Parathyroid adenoma (tissue), 2 donors: ENCODE measurements at regions not wholly inside any gene's neighbourhood (a gene's known extent, or its start where the extent isn't known, plus 50 kb on each side); places are given as distances from the start of the nearest gene placed in this dataset.

Source experiments
- H2AFZ ChIP-seq: fragments of 300-600 bp; sonication (generic); one replicate; pipeline ENCODE4 v1.7.0; 2017; ENCODE audit warnings: antibody characterized with exemption, mild to moderate bottlenecking
- H3K27ac ChIP-seq: fragments of 300-600 bp; sonication (generic); one replicate; pipeline ENCODE4 v1.7.0; 2017
- H3K27me3 ChIP-seq: fragments of 300-600 bp; sonication (generic); one replicate; pipeline ENCODE4 v1.7.0; 2017; ENCODE audit warnings: low read length; ENCODE audit not compliant: control insufficient read depth, insufficient read depth
- H3K36me3 ChIP-seq: fragments of 300-600 bp; sonication (generic); one replicate; pipeline ENCODE4 v1.7.0; 2017; ENCODE audit warnings: low read length; ENCODE audit not compliant: control insufficient read depth, insufficient read depth
- H3K4me1 ChIP-seq: fragments of 300-600 bp; sonication (generic); one replicate; pipeline ENCODE4 v1.7.0; 2017; ENCODE audit warnings: control low read depth
- H3K4me2 ChIP-seq: fragments of 300-600 bp; sonication (generic); one replicate; pipeline ENCODE4 v1.7.0; 2017; ENCODE audit warnings: low read length
- H3K4me3 ChIP-seq: fragments of 300-600 bp; sonication (generic); one replicate; pipeline ENCODE4 v1.7.0; 2017; ENCODE audit warnings: low read depth, low read length
- H3K79me2 ChIP-seq: fragments of 300-600 bp; sonication (generic); one replicate; pipeline ENCODE4 v1.7.0; 2017; ENCODE audit warnings: control low read depth
- H3K9ac ChIP-seq: fragments of 300-600 bp; sonication (generic); one replicate; pipeline ENCODE4 v1.7.0; 2017; ENCODE audit warnings: mild to moderate bottlenecking
- H3K9me3 ChIP-seq: fragments of 300-600 bp; sonication (generic); one replicate; pipeline ENCODE4 v1.7.0; 2017; ENCODE audit warnings: low read length; ENCODE audit not compliant: control insufficient read depth
- TF ChIP-seq, protein P1 (sequence below): fragments of 300-600 bp; sonication (generic); IDR thresholded peaks from one replicate; pipeline ENCODE4 v1.7.0; 2017; ENCODE audit warnings: antibody characterized with exemption, mild to moderate bottlenecking
- donor health status: primary hyperparathyroidism.

DNA sequence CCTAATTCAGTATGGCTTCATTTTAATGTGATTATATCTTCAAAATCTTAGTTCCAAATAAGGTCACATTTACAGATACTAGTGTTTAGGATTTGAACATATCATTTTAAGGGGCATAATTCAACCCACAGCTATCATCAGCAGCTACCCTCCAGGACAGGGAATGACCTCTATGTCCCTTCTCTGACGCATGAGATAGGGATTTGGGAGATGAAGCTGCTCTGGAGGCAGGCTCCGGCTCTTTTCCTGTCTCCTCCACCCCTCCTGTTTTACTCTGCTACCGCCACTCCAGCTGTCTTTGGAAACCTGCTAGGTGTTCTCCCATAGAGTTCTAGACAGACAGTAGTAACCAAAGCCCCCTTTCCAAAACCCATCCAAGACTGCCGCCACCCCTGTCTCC, 119.2 kb downstream of the CARTPT start:
- H3K27me3 ChIP-seq: no peaks in the 10 kb centered on the region
- H3K4me2 ChIP-seq: no peak overlapping the region
- H2AFZ ChIP-seq: no peak overlapping the region
- no peaks in the 10 kb centered on the region for H3K79me2 ChIP-seq
- H3K36me3 ChIP-seq: no peaks in the 10 kb centered on the region
- TF ChIP-seq, protein P1, sequence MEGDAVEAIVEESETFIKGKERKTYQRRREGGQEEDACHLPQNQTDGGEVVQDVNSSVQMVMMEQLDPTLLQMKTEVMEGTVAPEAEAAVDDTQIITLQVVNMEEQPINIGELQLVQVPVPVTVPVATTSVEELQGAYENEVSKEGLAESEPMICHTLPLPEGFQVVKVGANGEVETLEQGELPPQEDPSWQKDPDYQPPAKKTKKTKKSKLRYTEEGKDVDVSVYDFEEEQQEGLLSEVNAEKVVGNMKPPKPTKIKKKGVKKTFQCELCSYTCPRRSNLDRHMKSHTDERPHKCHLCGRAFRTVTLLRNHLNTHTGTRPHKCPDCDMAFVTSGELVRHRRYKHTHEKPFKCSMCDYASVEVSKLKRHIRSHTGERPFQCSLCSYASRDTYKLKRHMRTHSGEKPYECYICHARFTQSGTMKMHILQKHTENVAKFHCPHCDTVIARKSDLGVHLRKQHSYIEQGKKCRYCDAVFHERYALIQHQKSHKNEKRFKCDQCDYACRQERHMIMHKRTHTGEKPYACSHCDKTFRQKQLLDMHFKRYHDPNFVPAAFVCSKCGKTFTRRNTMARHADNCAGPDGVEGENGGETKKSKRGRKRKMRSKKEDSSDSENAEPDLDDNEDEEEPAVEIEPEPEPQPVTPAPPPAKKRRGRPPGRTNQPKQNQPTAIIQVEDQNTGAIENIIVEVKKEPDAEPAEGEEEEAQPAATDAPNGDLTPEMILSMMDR: no peak
- H3K27ac ChIP-seq: no peak overlapping the region
- no peak overlapping the region for H3K9ac ChIP-seq
- no peaks in the 10 kb centered on the region for H3K4me1 ChIP-seq
- H3K9me3 ChIP-seq: no peaks in the 10 kb centered on the region
- no peak overlapping the region for H3K4me3 ChIP-seq

DNA sequence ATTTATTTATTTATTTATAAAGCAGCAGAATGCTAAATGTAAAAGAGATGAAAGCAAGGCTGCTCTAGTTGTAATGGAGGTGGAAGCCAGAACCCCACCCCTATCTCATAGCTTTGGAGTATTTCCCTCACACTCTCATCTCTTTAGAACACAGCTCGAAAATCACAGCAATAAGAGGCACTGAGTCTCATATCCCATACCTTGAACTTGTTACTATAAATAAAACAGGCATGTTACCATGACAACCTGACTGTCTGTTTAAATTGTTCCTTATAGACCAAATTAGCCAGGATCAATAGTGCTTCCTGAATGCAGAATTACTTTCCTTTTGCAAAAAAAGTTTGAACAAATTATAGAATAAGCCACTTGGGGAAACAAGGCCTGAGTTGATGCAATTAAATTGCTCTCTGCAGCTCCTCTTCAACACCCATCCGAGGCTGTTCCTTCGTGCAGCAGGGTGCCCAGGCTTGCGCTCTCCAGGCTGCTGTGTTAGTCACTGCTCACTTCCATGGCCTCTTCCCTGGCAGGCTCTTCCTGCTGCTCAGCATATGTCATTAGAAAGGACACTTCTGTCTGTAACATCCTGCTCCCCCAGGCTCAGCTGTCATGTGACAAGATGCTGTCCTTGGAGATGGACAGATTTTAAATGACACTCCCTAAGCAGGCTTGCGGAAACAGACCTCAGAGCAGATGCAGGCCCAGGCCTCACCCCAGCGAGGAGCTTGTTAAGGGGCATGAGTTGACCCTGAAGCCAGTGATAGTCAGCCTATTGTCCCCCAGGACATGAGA, 120.2 kb downstream of the CARTPT start:
- Histone ChIP-seq H3K79me2 (no peaks in the 10 kb centered on the region), H2AFZ (no peak overlapping the region), H3K4me2 (no peak overlapping the region), H3K4me1 (no peaks in the 10 kb centered on the region), H3K27me3 (no peaks in the 10 kb centered on the region), H3K27ac (no peak overlapping the region), H3K9ac (no peak overlapping the region), H3K36me3 (no peaks in the 10 kb centered on the region), H3K4me3 (no peak overlapping the region), H3K9me3 (no peaks in the 10 kb centered on the region)
- TF ChIP-seq, protein P1: no peak

DNA sequence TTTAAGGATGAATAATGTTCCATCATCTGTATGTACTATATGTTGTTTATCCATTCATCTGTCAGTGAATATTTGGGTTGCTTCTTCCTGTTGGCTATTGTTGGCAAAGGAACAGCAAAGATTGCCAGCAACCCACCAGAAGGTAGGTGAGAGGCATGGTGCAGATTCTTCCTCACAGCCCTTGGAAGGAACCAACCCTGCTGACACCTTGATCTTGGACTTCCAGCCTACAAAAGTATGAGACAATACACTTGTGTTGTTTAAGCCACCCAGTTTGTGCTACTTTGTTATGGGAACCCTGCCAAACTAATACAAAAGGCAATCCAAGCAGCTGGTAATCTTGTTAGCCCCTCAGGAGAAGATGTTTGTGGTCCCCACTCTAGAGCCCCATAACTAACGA, 122.0 kb downstream of the CARTPT start:
- Histone ChIP-seq H3K4me2 (no peak overlapping the region), H3K36me3 (no peaks in the 10 kb centered on the region), H3K27ac (no peak overlapping the region), H2AFZ (no peak overlapping the region), H3K79me2 (no peaks in the 10 kb centered on the region), H3K4me1 (no peaks in the 10 kb centered on the region), H3K9me3 (no peaks in the 10 kb centered on the region), H3K4me3 (no peak overlapping the region), H3K27me3 (no peaks in the 10 kb centered on the region), H3K9ac (no peak overlapping the region)
- TF ChIP-seq, protein P1: no peak

DNA sequence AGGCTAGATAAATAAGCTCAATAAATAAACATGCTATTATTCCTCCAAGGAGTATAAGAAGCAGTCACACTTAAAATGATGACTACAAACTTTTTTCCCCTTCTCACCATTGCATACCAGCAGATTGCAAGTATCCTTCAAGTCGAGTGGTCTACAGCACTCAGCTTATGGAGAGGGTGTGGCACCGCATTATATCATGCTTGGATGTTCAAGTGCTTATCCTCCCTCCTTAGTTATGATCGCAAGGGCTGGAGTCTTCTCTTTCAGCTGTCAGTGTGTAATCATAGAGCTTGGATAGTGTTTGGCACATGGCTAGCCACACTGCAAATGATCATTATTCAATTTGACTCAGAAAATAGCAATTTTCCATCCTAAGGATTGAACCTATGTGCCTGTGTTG, 124.0 kb downstream of the CARTPT start:
- Histone ChIP-seq H3K79me2 (no peaks in the 10 kb centered on the region), H3K27ac (no peak overlapping the region), H2AFZ (no peak overlapping the region), H3K4me3 (no peak overlapping the region), H3K27me3 (no peaks in the 10 kb centered on the region), H3K4me1 (no peaks in the 10 kb centered on the region), H3K9me3 (no peaks in the 10 kb centered on the region), H3K9ac (no peak overlapping the region), H3K4me2 (no peak overlapping the region), H3K36me3 (no peaks in the 10 kb centered on the region)
- TF ChIP-seq, protein P1: no peak

DNA sequence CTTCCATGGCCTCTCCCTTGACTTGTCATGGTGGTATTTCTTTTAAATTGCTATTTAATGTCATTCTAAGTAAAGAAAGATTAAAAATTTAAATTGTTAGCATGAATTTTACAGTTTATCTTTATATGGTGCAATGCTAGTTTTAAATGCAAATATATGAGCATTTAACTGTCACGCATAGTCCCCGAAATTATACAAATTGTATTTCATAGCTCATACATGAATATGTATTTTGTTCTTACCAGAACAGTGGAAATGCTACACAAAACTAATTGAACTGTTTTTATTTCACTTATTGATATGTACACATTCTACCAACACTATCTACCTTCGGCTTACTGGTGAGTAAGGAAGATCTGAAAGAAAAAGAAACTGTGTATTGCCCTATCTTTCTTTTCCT, 125.8 kb downstream of the CARTPT start:
- no peaks in the 10 kb centered on the region for H3K79me2 ChIP-seq
- no peak overlapping the region for H3K4me2 ChIP-seq
- no peaks in the 10 kb centered on the region for H3K36me3 ChIP-seq
- H3K9ac ChIP-seq: no peak overlapping the region
- no peaks in the 10 kb centered on the region for H3K9me3 ChIP-seq
- no peaks in the 10 kb centered on the region for H3K27me3 ChIP-seq
- no peak overlapping the region for H3K4me3 ChIP-seq
- no peaks in the 10 kb centered on the region for H3K4me1 ChIP-seq
- no peak overlapping the region for H2AFZ ChIP-seq
- TF ChIP-seq, protein P1: no peak
- no peak overlapping the region for H3K27ac ChIP-seq
